Mammary epithelial cell (primary cell): ENCODE measurements at regions not wholly inside any gene's neighbourhood (a gene's known extent, or its start where the extent isn't known, plus 50 kb on each side); places are given as distances from the start of the nearest gene placed in this dataset.

ENCODE experiments used
- EZH2 ChIP-seq: IDR thresholded peaks from 2 replicates; pipeline ENCODE4 v1.6.1; 2012; ENCODE audit warnings: low read length, inconsistent platforms, borderline replicate concordance
- TF ChIP-seq, protein P1 (sequence below), 2 donors: IDR thresholded peaks in 1 of 2; conservative IDR thresholded peaks in 1 of 2; 2 replicates each; pipeline ENCODE4 v1.5.1; 2011 to 2012; ENCODE audit warnings: inconsistent platforms in 2 of 2, low read length in 2 of 2, mild to moderate bottlenecking in 2 of 2, control low read depth in 1 of 2, low read depth in 1 of 2; ENCODE audit not compliant: insufficient read depth in 1 of 2; ENCODE audit errors: extremely low read depth in 1 of 2

DNA sequence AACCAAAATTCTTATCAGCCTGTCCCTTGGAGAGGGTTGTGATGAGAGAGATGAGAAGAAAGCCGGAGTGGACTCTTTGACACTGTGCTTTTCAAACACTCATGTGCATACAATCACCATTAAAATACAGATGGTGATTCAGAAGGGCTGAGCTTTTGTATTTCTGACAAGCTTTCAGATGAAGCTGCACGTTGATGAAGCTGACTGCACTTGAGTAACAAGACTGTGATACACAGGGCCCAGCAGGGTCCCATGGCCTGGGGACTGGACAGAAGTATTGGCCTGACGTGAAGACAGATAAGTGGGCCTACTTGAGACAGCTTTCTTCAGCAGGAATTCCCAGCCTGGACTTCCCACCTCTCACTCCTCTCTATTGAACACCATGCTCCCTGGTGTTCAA is 258.2 kb downstream of the CHRM3 start:
- no peak for TF ChIP-seq EZH2
- TF ChIP-seq, protein P1, sequence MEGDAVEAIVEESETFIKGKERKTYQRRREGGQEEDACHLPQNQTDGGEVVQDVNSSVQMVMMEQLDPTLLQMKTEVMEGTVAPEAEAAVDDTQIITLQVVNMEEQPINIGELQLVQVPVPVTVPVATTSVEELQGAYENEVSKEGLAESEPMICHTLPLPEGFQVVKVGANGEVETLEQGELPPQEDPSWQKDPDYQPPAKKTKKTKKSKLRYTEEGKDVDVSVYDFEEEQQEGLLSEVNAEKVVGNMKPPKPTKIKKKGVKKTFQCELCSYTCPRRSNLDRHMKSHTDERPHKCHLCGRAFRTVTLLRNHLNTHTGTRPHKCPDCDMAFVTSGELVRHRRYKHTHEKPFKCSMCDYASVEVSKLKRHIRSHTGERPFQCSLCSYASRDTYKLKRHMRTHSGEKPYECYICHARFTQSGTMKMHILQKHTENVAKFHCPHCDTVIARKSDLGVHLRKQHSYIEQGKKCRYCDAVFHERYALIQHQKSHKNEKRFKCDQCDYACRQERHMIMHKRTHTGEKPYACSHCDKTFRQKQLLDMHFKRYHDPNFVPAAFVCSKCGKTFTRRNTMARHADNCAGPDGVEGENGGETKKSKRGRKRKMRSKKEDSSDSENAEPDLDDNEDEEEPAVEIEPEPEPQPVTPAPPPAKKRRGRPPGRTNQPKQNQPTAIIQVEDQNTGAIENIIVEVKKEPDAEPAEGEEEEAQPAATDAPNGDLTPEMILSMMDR (conservative IDR thresholded peaks at IDR 0.05 in 1 of 2, IDR thresholded peaks at IDR 0.05 in 1 of 2; ENCODE audit: extremely low read depth in 1 of 2, insufficient read depth in 1 of 2, low read depth in 1 of 2, low read length in 2 of 2) = no peak
